PC-3 (cell line): ENCODE measurements at regions not wholly inside any gene's neighbourhood (a gene's known extent, or its start where the extent isn't known, plus 50 kb on each side); places are given as distances from the start of the nearest gene placed in this dataset.

ENCODE experiments used
- ATAC-seq: fragments of 200-7000 bp; cut with Tn5 transposase; 2 replicates; pipeline ENCODE4 v1.9.1; 2020; ENCODE audit warnings: mild to moderate bottlenecking, moderate library complexity
- BruUV-seq: library from RNA; stranded (reverse); fragments of 400-500 nt; replicated peaks from 2 replicates; lab custom pipeline; 2021; lab: Mats Ljungman, UMichigan
- CTCF ChIA-PET: fragments of 300-600 bp; sonication (Branson Sonifier 250); formaldehyde crosslinking; loops from one replicate; lab custom pipeline; 2022; ENCODE audit warnings: antibody characterized with exemption; lab: Charles Lee
- POLR2A ChIA-PET: fragments of 300-600 bp; sonication (Branson Sonifier 250); formaldehyde crosslinking; loops from one replicate; lab custom pipeline; 2022; ENCODE audit warnings: antibody characterized with exemption; ENCODE audit not compliant: unreplicated experiment; lab: Charles Lee
- DNase-seq: peaks from one replicate; pipeline ENCODE4 v3.0.0-alpha.2; 2015
- H2AFZ ChIP-seq: fragments of 300-600 bp; sonication (generic); 2 replicates; pipeline ENCODE4 v1.6.0; 2016; ENCODE audit warnings: antibody characterized with exemption, low read length
- H3F3A ChIP-seq: fragments of 300-600 bp; sonication (generic); one replicate; pipeline ENCODE4 v1.6.0; 2017; ENCODE audit warnings: antibody characterized with exemption, low read length, control low read depth, mild to moderate bottlenecking; ENCODE audit not compliant: unreplicated experiment
- H3K27ac ChIP-seq: fragments of 300-600 bp; sonication (generic); 2 replicates; pipeline ENCODE4 v1.5.1; 2016; ENCODE audit warnings: mild to moderate bottlenecking, low read length
- H3K27me3 ChIP-seq: fragments of 300-600 bp; sonication (generic); 2 replicates; pipeline ENCODE4 v1.6.1; 2016; ENCODE audit warnings: low read length, mixed read lengths
- H3K36me3 ChIP-seq: fragments of 300-600 bp; sonication (generic); 2 replicates; pipeline ENCODE4 v1.6.1; 2016; ENCODE audit warnings: low read depth, mixed run types, low read length, mixed read lengths
- H3K4me1 ChIP-seq: fragments of 300-600 bp; sonication (generic); 2 replicates; pipeline ENCODE4 v1.5.1; 2016; ENCODE audit warnings: low read length; ENCODE audit not compliant: insufficient read depth
- H3K4me2 ChIP-seq: fragments of 300-600 bp; sonication (generic); 2 replicates; pipeline ENCODE4 v1.6.0; 2016; ENCODE audit warnings: low read length
- H3K4me3 ChIP-seq: fragments of 300-600 bp; sonication (generic); 2 replicates; pipeline ENCODE4 v1.5.1; 2016; ENCODE audit warnings: mild to moderate bottlenecking, low read length, mixed read lengths
- H3K79me2 ChIP-seq: fragments of 300-600 bp; sonication (generic); 2 replicates; pipeline ENCODE4 v1.6.1; 2017; ENCODE audit warnings: low read length, mixed read lengths
- H3K9ac ChIP-seq: fragments of 300-600 bp; sonication (generic); 2 replicates; pipeline ENCODE4 v1.6.0; 2016; ENCODE audit warnings: mild to moderate bottlenecking, low read length
- H3K9me2 ChIP-seq: fragments of 300-600 bp; sonication (generic); replicated peaks from 2 replicates; pipeline ENCODE4 v1.6.1; 2016; ENCODE audit warnings: mixed run types, low read length, mixed read lengths
- H3K9me3 ChIP-seq: fragments of 300-600 bp; sonication (generic); 2 replicates; pipeline ENCODE4 v1.6.1; 2016; ENCODE audit warnings: low read length, mixed read lengths
- H4K20me1 ChIP-seq: fragments of 300-600 bp; sonication (generic); 2 replicates; pipeline ENCODE4 v1.6.1; 2016; ENCODE audit warnings: low read length, mixed read lengths
- EZH2 ChIP-seq: fragments of 300-600 bp; sonication (generic); IDR thresholded peaks from one replicate; pipeline ENCODE4 v1.6.1; 2017; ENCODE audit warnings: antibody characterized with exemption, mild to moderate bottlenecking, low read length; ENCODE audit not compliant: unreplicated experiment
- EZH2phosphoT487 ChIP-seq: fragments of 300-600 bp; sonication (generic); IDR thresholded peaks from 2 replicates; pipeline ENCODE4 v1.6.1; 2018; ENCODE audit warnings: mild to moderate bottlenecking, antibody characterized with exemption, low read length, borderline replicate concordance
- intact Hi-C: fragments of 100-400 bp; cut with micrococcal nuclease; formaldehyde crosslinking; loops from 2 replicates; pipeline ENCODE4 v1.9.0; 2023
- TF ChIP-seq, protein P1 (sequence below): fragments of 300-600 bp; sonication (generic); conservative IDR thresholded peaks from 2 replicates; pipeline ENCODE4 v1.5.1; 2017; ENCODE audit warnings: antibody characterized with exemption, low read depth, mild to moderate bottlenecking, low read length

DNA sequence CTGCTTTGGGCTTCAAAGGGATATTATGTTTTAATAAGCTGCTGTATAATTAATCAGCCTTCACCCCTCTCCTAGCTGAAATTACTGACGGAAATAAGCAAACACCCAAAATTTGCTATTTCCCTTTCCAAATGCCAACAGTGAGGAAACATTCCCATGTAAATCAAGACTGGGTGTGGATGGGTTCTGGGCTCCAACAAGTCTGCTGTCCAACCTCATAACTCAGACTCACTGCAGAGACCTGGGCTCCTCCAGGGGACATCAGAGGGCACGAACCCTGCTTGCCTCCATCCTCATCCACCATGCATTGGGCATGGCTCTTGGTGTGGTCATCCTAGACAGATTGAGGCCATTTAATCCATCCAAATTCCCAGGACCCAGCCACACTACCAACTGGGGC lies 173.7 kb downstream of the C1D start:
- Histone ChIP-seq H3F3A (no peaks in the 10 kb centered on the region), H3K9me3 (no peaks in the 10 kb centered on the region), H4K20me1 (no peaks in the 10 kb centered on the region), H3K4me1 (0 out of 2 replicates have a peak, but pooled peaks cover 4% of the 10 kb centered on the region), H3K4me3 (no peak overlapping the region), H3K36me3 (no peaks in the 10 kb centered on the region), H2AFZ (no peak overlapping the region), H3K4me2 (no peak overlapping the region), H3K79me2 (no peaks in the 10 kb centered on the region), H3K27me3 (no peaks in the 10 kb centered on the region), H3K9ac (no peak overlapping the region), H3K9me2 (no peaks in the 10 kb centered on the region), H3K27ac (no peak overlapping the region)
- ChIA-PET POLR2A (no interaction called here), CTCF (no interaction called here)
- BruUV-seq: no TSS peak
- no peak for ATAC-seq
- intact Hi-C loops: no loop called here
- no peak for DNase-seq
- TF ChIP-seq, protein P1, sequence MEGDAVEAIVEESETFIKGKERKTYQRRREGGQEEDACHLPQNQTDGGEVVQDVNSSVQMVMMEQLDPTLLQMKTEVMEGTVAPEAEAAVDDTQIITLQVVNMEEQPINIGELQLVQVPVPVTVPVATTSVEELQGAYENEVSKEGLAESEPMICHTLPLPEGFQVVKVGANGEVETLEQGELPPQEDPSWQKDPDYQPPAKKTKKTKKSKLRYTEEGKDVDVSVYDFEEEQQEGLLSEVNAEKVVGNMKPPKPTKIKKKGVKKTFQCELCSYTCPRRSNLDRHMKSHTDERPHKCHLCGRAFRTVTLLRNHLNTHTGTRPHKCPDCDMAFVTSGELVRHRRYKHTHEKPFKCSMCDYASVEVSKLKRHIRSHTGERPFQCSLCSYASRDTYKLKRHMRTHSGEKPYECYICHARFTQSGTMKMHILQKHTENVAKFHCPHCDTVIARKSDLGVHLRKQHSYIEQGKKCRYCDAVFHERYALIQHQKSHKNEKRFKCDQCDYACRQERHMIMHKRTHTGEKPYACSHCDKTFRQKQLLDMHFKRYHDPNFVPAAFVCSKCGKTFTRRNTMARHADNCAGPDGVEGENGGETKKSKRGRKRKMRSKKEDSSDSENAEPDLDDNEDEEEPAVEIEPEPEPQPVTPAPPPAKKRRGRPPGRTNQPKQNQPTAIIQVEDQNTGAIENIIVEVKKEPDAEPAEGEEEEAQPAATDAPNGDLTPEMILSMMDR: no peak
- TF ChIP-seq EZH2 (no peak), EZH2phosphoT487 (no peak)

DNA sequence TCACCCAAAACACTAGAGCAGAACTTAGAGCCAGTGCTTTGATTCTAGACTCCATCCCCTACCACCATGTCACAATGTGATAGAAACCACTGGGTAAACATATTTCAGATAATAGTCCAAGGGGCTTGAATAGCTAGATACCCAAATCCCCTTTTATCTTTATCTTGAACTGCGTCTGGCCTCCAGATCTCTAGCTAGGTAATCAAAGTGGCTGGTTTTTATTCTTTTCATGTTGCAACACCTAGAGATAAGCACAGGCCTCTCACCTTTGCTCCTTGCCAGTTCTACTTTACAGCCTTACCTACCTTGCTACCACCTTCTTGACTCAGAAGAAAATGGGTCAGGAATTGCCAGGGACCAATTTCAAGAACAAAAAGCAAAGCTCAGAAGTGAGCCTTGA lies 171.2 kb downstream of the C1D start:
- no peaks in the 10 kb centered on the region for H3K9me2 ChIP-seq
- no peaks in the 10 kb centered on the region for H3K36me3 ChIP-seq
- no peaks in the 10 kb centered on the region for H3K9me3 ChIP-seq
- H3K79me2 ChIP-seq: no peaks in the 10 kb centered on the region
- intact Hi-C loops: no loop called here
- DNase-seq: no peak
- no peaks in the 10 kb centered on the region for H3F3A ChIP-seq
- H4K20me1 ChIP-seq: no peaks in the 10 kb centered on the region
- no peak overlapping the region for H3K27ac ChIP-seq
- H3K4me3 ChIP-seq: no peak overlapping the region
- H3K4me1 ChIP-seq: no peaks in the 10 kb centered on the region
- H3K9ac ChIP-seq: no peak overlapping the region
- ChIA-PET POLR2A (no interaction called here), CTCF (no interaction called here)
- H2AFZ ChIP-seq: no peak overlapping the region
- TF ChIP-seq, protein P1: no peak
- TF ChIP-seq EZH2 (no peak), EZH2phosphoT487 (no peak)
- no TSS peak for BruUV-seq
- no peak overlapping the region for H3K4me2 ChIP-seq
- ATAC-seq: no peak
- H3K27me3 ChIP-seq: no peaks in the 10 kb centered on the region

DNA sequence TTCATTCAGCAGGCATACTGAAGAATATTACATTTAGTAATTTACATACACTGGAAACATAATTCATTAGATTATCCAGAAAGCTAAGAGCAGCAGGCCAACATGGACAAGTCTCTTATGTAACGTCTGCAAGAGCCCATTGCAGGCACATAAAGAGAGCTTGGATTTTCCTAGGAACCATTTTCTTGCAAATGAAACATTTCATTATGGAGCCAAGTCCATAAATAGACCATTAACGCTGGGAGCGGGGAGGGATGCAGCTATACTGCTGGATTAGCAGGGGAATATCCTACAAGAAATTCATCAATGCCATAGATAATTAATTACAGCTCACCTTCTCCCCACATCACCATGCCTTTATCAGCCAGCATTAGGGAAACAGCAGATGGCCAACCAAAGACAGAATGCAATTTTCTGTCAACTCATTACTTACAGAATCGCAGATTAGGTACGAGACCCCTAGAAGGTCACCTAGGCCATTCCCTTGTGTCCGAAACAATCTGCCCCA lies 170.4 kb downstream of the C1D start:
- Histone ChIP-seq H3K4me1 (no peaks in the 10 kb centered on the region), H3K9me2 (no peaks in the 10 kb centered on the region), H3K9me3 (no peaks in the 10 kb centered on the region), H3K27me3 (no peaks in the 10 kb centered on the region), H3F3A (no peaks in the 10 kb centered on the region), H2AFZ (no peak overlapping the region), H3K4me2 (no peak overlapping the region), H3K79me2 (no peaks in the 10 kb centered on the region), H3K4me3 (no peak overlapping the region), H3K9ac (no peak overlapping the region), H3K27ac (no peak overlapping the region), H4K20me1 (no peaks in the 10 kb centered on the region), H3K36me3 (no peaks in the 10 kb centered on the region)
- ATAC-seq (no peak), DNase-seq (no peak)
- BruUV-seq: no TSS peak
- intact Hi-C loops: no loop called here
- CTCF ChIA-PET: no interaction called here
- POLR2A ChIA-PET: no interaction called here
- TF ChIP-seq EZH2 (no peak), EZH2phosphoT487 (no peak)
- TF ChIP-seq, protein P1: no peak
